ENCODE measurements at regions not wholly inside any gene's neighbourhood (a gene's known extent, or its start where the extent isn't known, plus 50 kb on each side); places are given as distances from the start of the nearest gene placed in this dataset.

DNA sequence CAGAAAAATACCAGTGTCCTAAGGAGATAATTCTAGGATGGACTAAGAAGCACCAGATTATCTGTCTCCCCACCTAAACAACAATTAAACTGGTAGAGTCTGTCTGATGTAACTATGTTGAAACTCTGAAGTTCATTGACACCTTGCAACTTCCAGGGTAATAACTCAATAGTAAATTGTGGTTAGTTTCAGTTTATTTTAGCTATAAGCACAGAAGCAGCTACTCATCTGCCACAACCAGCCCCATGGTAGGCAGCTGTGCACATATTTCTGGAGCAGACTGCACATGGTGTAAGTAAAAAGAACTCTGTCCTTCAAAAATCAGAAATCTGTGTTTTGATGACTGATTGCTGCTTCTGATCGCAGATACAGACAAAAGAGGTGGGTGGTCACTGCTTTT is 852.1 kb downstream of the CDH11 start:
- no peak overlapping the region for H3K4me2 ChIP-seq (ENCODE audit: low read length)
- H2AFZ ChIP-seq (ENCODE audit: low read depth, low read length): no peak overlapping the region
- no peaks in the 10 kb centered on the region for H3F3A ChIP-seq (ENCODE audit: insufficient read depth, low read length, poor library complexity, severe bottlenecking)
- no peak overlapping the region for H3K9ac ChIP-seq (ENCODE audit: low read length)
- H3K27me3 ChIP-seq (ENCODE audit: insufficient read depth, low read depth, low read length): no peaks in the 10 kb centered on the region
- no peaks in the 10 kb centered on the region for H3K9me2 ChIP-seq (ENCODE audit: insufficient read depth, low read length)
- H3K4me3 ChIP-seq (ENCODE audit: low read length): no peak overlapping the region
- no peak for TF ChIP-seq EP300 (conservative IDR thresholded peaks at IDR 0.05; ENCODE audit: poor library complexity, severe bottlenecking)
- no peak for TF ChIP-seq TAF1 (IDR thresholded peaks at IDR 0.05; ENCODE audit: low read depth)
- TF ChIP-seq POLR2AphosphoS5 (IDR thresholded peaks at IDR 0.05): no peak
- TF ChIP-seq, protein P1, sequence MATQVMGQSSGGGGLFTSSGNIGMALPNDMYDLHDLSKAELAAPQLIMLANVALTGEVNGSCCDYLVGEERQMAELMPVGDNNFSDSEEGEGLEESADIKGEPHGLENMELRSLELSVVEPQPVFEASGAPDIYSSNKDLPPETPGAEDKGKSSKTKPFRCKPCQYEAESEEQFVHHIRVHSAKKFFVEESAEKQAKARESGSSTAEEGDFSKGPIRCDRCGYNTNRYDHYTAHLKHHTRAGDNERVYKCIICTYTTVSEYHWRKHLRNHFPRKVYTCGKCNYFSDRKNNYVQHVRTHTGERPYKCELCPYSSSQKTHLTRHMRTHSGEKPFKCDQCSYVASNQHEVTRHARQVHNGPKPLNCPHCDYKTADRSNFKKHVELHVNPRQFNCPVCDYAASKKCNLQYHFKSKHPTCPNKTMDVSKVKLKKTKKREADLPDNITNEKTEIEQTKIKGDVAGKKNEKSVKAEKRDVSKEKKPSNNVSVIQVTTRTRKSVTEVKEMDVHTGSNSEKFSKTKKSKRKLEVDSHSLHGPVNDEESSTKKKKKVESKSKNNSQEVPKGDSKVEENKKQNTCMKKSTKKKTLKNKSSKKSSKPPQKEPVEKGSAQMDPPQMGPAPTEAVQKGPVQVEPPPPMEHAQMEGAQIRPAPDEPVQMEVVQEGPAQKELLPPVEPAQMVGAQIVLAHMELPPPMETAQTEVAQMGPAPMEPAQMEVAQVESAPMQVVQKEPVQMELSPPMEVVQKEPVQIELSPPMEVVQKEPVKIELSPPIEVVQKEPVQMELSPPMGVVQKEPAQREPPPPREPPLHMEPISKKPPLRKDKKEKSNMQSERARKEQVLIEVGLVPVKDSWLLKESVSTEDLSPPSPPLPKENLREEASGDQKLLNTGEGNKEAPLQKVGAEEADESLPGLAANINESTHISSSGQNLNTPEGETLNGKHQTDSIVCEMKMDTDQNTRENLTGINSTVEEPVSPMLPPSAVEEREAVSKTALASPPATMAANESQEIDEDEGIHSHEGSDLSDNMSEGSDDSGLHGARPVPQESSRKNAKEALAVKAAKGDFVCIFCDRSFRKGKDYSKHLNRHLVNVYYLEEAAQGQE (IDR thresholded peaks at IDR 0.05; ENCODE audit: borderline replicate concordance): no peak
- no peak for TF ChIP-seq RAD21 (conservative IDR thresholded peaks at IDR 0.05)
- TF ChIP-seq, protein P2, sequence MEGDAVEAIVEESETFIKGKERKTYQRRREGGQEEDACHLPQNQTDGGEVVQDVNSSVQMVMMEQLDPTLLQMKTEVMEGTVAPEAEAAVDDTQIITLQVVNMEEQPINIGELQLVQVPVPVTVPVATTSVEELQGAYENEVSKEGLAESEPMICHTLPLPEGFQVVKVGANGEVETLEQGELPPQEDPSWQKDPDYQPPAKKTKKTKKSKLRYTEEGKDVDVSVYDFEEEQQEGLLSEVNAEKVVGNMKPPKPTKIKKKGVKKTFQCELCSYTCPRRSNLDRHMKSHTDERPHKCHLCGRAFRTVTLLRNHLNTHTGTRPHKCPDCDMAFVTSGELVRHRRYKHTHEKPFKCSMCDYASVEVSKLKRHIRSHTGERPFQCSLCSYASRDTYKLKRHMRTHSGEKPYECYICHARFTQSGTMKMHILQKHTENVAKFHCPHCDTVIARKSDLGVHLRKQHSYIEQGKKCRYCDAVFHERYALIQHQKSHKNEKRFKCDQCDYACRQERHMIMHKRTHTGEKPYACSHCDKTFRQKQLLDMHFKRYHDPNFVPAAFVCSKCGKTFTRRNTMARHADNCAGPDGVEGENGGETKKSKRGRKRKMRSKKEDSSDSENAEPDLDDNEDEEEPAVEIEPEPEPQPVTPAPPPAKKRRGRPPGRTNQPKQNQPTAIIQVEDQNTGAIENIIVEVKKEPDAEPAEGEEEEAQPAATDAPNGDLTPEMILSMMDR (IDR thresholded peaks at IDR 0.05; ENCODE audit: poor library complexity, severe bottlenecking): no peak
- TF ChIP-seq EZH2 (IDR thresholded peaks at IDR 0.05; ENCODE audit: borderline replicate concordance, insufficient read depth, low read length, poor library complexity, severe bottlenecking): no peak
- no peak for TF ChIP-seq SMC3 (conservative IDR thresholded peaks at IDR 0.05; ENCODE audit: poor library complexity)
- no peak for TF ChIP-seq MXI1 (conservative IDR thresholded peaks at IDR 0.05; ENCODE audit: poor library complexity, severe bottlenecking)
- no peaks in the 10 kb centered on the region for H3K9me3 ChIP-seq (ENCODE audit: low read length)
- H3K79me2 ChIP-seq (replicated peaks; ENCODE audit: insufficient read depth, low read length): no peaks in the 10 kb centered on the region
- no peaks in the 10 kb centered on the region for H3K36me3 ChIP-seq (ENCODE audit: insufficient read depth, low read length)
- no peak overlapping the region for H3K27ac ChIP-seq (ENCODE audit: low read length)
- no peaks in the 10 kb centered on the region for H4K20me1 ChIP-seq (ENCODE audit: insufficient read depth)

DNA sequence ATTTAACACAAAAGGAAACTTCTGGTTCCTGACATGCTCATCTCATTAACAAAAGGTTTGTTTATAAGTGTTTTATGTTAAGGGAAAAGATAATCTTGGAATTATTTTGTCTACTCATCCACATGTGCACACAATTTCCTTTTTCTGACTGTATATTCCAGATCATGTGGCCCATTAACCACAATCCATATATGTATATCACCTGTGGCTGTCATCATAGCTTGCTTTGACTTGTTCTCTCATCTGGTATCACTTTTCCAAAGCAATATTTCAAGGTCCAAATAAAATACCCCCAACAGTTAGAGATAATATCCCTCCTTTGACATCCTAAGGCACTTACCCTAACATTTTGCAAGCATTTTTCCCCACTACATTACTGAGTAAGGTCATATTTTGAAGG is 856.1 kb downstream of the CDH11 start:
- H3K9ac ChIP-seq (ENCODE audit: low read length): no peak overlapping the region

More for the DNA sequence above, 856.1 kb downstream of the CDH11 start:
- TF ChIP-seq EP300 (conservative IDR thresholded peaks at IDR 0.05; ENCODE audit: poor library complexity, severe bottlenecking) (no peak), SMC3 (conservative IDR thresholded peaks at IDR 0.05; ENCODE audit: poor library complexity) (no peak), EZH2 (IDR thresholded peaks at IDR 0.05; ENCODE audit: borderline replicate concordance, insufficient read depth, low read length, poor library complexity, severe bottlenecking) (no peak), TAF1 (IDR thresholded peaks at IDR 0.05; ENCODE audit: low read depth) (no peak), RAD21 (conservative IDR thresholded peaks at IDR 0.05) (no peak), MXI1 (conservative IDR thresholded peaks at IDR 0.05; ENCODE audit: poor library complexity, severe bottlenecking) (no peak), POLR2AphosphoS5 (IDR thresholded peaks at IDR 0.05) (no peak)
- TF ChIP-seq, protein P2 (IDR thresholded peaks at IDR 0.05; ENCODE audit: poor library complexity, severe bottlenecking): no peak
- TF ChIP-seq, protein P1 (IDR thresholded peaks at IDR 0.05; ENCODE audit: borderline replicate concordance): no peak
- Histone ChIP-seq H3K9me3 (ENCODE audit: low read length) (no peaks in the 10 kb centered on the region), H3F3A (ENCODE audit: insufficient read depth, low read length, poor library complexity, severe bottlenecking) (no peaks in the 10 kb centered on the region), H2AFZ (ENCODE audit: low read depth, low read length) (no peak overlapping the region), H3K27ac (ENCODE audit: low read length) (no peak overlapping the region), H3K4me3 (ENCODE audit: low read length) (no peak overlapping the region), H3K27me3 (ENCODE audit: insufficient read depth, low read depth, low read length) (no peaks in the 10 kb centered on the region), H4K20me1 (ENCODE audit: insufficient read depth) (no peaks in the 10 kb centered on the region), H3K9me2 (ENCODE audit: insufficient read depth, low read length) (no peaks in the 10 kb centered on the region), H3K79me2 (replicated peaks; ENCODE audit: insufficient read depth, low read length) (no peaks in the 10 kb centered on the region), H3K36me3 (ENCODE audit: insufficient read depth, low read length) (no peaks in the 10 kb centered on the region), H3K4me2 (ENCODE audit: low read length) (no peak overlapping the region)
